IMR-90 (cell line): ENCODE measurements at regions not wholly inside any gene's neighbourhood (a gene's known extent, or its start where the extent isn't known, plus 50 kb on each side); places are given as distances from the start of the nearest gene placed in this dataset.

Source experiments
- ATAC-seq: fragments of 200-7000 bp; cut with Tn5 transposase; 2 replicates; pipeline ENCODE4 v1.9.1; 2020; ENCODE audit warnings: low read depth, mild to moderate bottlenecking, moderate library complexity
- BruUV-seq: library from RNA; stranded (reverse); fragments of 400-500 nt; replicated peaks from 2 replicates; lab custom pipeline; 2021; lab: Mats Ljungman, UMichigan
- CTCF ChIA-PET: fragments of 300-600 bp; formaldehyde crosslinking; extraction: SDS; loops from one replicate; lab custom pipeline; 2021; ENCODE audit warnings: antibody characterized with exemption; lab: Yijun Ruan, JAX
- POLR2A ChIA-PET: fragments of 300-600 bp; sonication (Branson Sonifier 250); formaldehyde crosslinking; loops from one replicate; lab custom pipeline; 2022; ENCODE audit warnings: antibody characterized with exemption; ENCODE audit not compliant: unreplicated experiment; lab: Charles Lee
- DNase-seq: peaks from one replicate; pipeline ENCODE4 v3.0.0; 2013
- H2AFZ ChIP-seq: replicated peaks from 2 replicates; pipeline ENCODE3; 2013; ENCODE audit warnings: low read length, mild to moderate bottlenecking; ENCODE audit not compliant: poor library complexity
- H2AK5ac ChIP-seq: 2 replicates; pipeline ENCODE4 v1.6.1; 2013; ENCODE audit warnings: low read depth, low read length, inconsistent platforms
- H2AK9ac ChIP-seq: replicated peaks from 2 replicates; pipeline ENCODE3; 2013; ENCODE audit warnings: mild to moderate bottlenecking, low read depth, low read length, moderate library complexity; ENCODE audit not compliant: poor library complexity
- H2BK120ac ChIP-seq: 2 replicates; pipeline ENCODE4 v1.6.1; 2013; ENCODE audit warnings: low read depth, low read length, inconsistent platforms
- H2BK15ac ChIP-seq: 3 replicates; pipeline ENCODE4 v1.6.1; 2013; ENCODE audit warnings: low read depth, low read length, inconsistent platforms
- H2BK20ac ChIP-seq: 2 replicates; pipeline ENCODE4 v1.6.1; 2013; ENCODE audit warnings: low read depth, mild to moderate bottlenecking, inconsistent platforms, low read length, moderate library complexity
- H2BK5ac ChIP-seq: 2 replicates; pipeline ENCODE4 v1.6.1; 2013; ENCODE audit warnings: mild to moderate bottlenecking, low read depth, low read length, inconsistent platforms; ENCODE audit not compliant: poor library complexity, severe bottlenecking
- H3K14ac ChIP-seq: replicated peaks from 2 replicates; pipeline ENCODE4 v1.6.1; 2013; ENCODE audit warnings: low read depth, low read length, inconsistent platforms
- H3K18ac ChIP-seq: 2 replicates; pipeline ENCODE4 v1.6.1; 2013; ENCODE audit warnings: low read depth, low read length, control low read depth
- H3K23ac ChIP-seq: 2 replicates; pipeline ENCODE4 v1.6.1; 2013; ENCODE audit warnings: low read depth, low read length, inconsistent platforms
- H3K27ac ChIP-seq: 2 replicates; pipeline ENCODE4 v1.5.1; 2013; ENCODE audit warnings: mild to moderate bottlenecking, control low read depth, low read length; ENCODE audit not compliant: insufficient read depth
- H3K27me3 ChIP-seq: 2 replicates; pipeline ENCODE4 v1.6.1; 2013; ENCODE audit warnings: low read length; ENCODE audit not compliant: control insufficient read depth, insufficient read depth
- H3K36me3 ChIP-seq: 2 replicates; pipeline ENCODE4 v1.6.1; 2013; ENCODE audit warnings: low read length, mixed read lengths; ENCODE audit not compliant: control insufficient read depth, insufficient read depth
- H3K4ac ChIP-seq: 2 replicates; pipeline ENCODE4 v1.6.1; 2013; ENCODE audit warnings: low read depth, low read length, inconsistent platforms
- H3K4me1 ChIP-seq: 2 replicates; pipeline ENCODE4 v1.6.1; 2013; ENCODE audit warnings: low read length, mixed read lengths; ENCODE audit not compliant: control insufficient read depth, insufficient read depth
- H3K4me2 ChIP-seq: 2 replicates; pipeline ENCODE4 v1.6.1; 2013; ENCODE audit warnings: low read depth, mild to moderate bottlenecking, control low read depth, low read length, moderate library complexity
- H3K4me3 ChIP-seq: 2 replicates; pipeline ENCODE4 v1.5.1; 2013; ENCODE audit warnings: low read depth, mild to moderate bottlenecking, control low read depth, low read length, moderate library complexity; ENCODE audit not compliant: insufficient read depth
- H3K56ac ChIP-seq: 2 replicates; pipeline ENCODE4 v1.6.1; 2013; ENCODE audit warnings: low read length, inconsistent platforms; ENCODE audit not compliant: insufficient read depth; ENCODE audit errors: extremely low read depth
- H3K79me1 ChIP-seq, 2 experiments: 2 replicates each; pipeline ENCODE4 v1.6.1; 2013; ENCODE audit warnings: low read length in 2 of 2, inconsistent platforms in 1 of 2, low read depth in 1 of 2
- H3K9ac ChIP-seq: 2 replicates; pipeline ENCODE4 v1.6.1; 2013; ENCODE audit warnings: low read depth, low read length, control low read depth
- H3K9me1 ChIP-seq: 2 replicates; pipeline ENCODE4 v1.6.1; 2013; ENCODE audit warnings: low read length, inconsistent platforms; ENCODE audit not compliant: insufficient read depth
- H3K9me3 ChIP-seq: 2 replicates; pipeline ENCODE4 v1.6.1; 2013; ENCODE audit warnings: low read length; ENCODE audit not compliant: control insufficient read depth, insufficient read depth
- H4K20me1 ChIP-seq: 2 replicates; pipeline ENCODE4 v1.6.1; 2013; ENCODE audit warnings: low read length, inconsistent platforms; ENCODE audit not compliant: insufficient read depth
- H4K5ac ChIP-seq: 2 replicates; pipeline ENCODE4 v1.6.1; 2013; ENCODE audit warnings: mild to moderate bottlenecking, low read depth, low read length, control low read depth
- H4K8ac ChIP-seq, 2 experiments: 2 replicates each; pipeline ENCODE4 v1.6.1; 2013; ENCODE audit warnings: low read depth in 2 of 2, low read length in 2 of 2, control low read depth in 1 of 2, inconsistent platforms in 1 of 2
- H4K91ac ChIP-seq: 2 replicates; pipeline ENCODE4 v1.6.1; 2013; ENCODE audit warnings: low read depth, low read length, inconsistent platforms; ENCODE audit not compliant: insufficient read depth
- BHLHE40 ChIP-seq: fragments of 150-350 bp; IDR thresholded peaks from 2 replicates; pipeline ENCODE4 v1.6.1; 2016; ENCODE audit warnings: mild to moderate bottlenecking, low read depth, low read length
- CEBPB ChIP-seq: IDR thresholded peaks from 2 replicates; pipeline ENCODE4 v1.6.1; 2012; ENCODE audit warnings: low read depth, low read length, improper control_type of control experiment
- CHD1 ChIP-seq: IDR thresholded peaks from 2 replicates; pipeline ENCODE4 v1.6.1; 2012; ENCODE audit warnings: low read depth, low read length, improper control_type of control experiment
- FOS ChIP-seq: fragments of 150-350 bp; IDR thresholded peaks from 2 replicates; pipeline ENCODE4 v1.6.1; 2016; ENCODE audit warnings: low read depth, low read length
- MAFK ChIP-seq: IDR thresholded peaks from 2 replicates; pipeline ENCODE4 v1.6.1; 2012; ENCODE audit warnings: low read depth, low read length, improper control_type of control experiment
- MAZ ChIP-seq: IDR thresholded peaks from 2 replicates; pipeline ENCODE4 v1.6.1; 2012; ENCODE audit warnings: low read depth, mild to moderate bottlenecking, low read length, improper control_type of control experiment, moderate library complexity, borderline replicate concordance
- MXI1 ChIP-seq: IDR thresholded peaks from 2 replicates; pipeline ENCODE4 v1.6.1; 2012; ENCODE audit warnings: low read depth, mild to moderate bottlenecking, low read length, moderate library complexity, borderline replicate concordance
- NFE2L2 ChIP-seq: fragments of 150-350 bp; IDR thresholded peaks from 2 replicates; pipeline ENCODE4 v1.6.1; 2016; ENCODE audit warnings: low read depth, mild to moderate bottlenecking, low read length
- POLR2A ChIP-seq: IDR thresholded peaks from 2 replicates; pipeline ENCODE4 v1.6.1; 2012; ENCODE audit warnings: mild to moderate bottlenecking, low read depth, low read length
- RAD21 ChIP-seq: IDR thresholded peaks from 2 replicates; pipeline ENCODE4 v1.6.1; 2012; ENCODE audit warnings: low read length, improper control_type of control experiment
- RCOR1 ChIP-seq: IDR thresholded peaks from 2 replicates; pipeline ENCODE4 v1.6.1; 2012; ENCODE audit warnings: mild to moderate bottlenecking, low read length, improper control_type of control experiment; ENCODE audit not compliant: insufficient replicate concordance
- RFX5 ChIP-seq: IDR thresholded peaks from 2 replicates; pipeline ENCODE4 v1.8.0; 2012; ENCODE audit warnings: low read depth, mild to moderate bottlenecking, low read length, moderate library complexity
- SMC3 ChIP-seq: fragments of 150-350 bp; IDR thresholded peaks from 2 replicates; pipeline ENCODE4 v1.6.1; 2016; ENCODE audit warnings: low read depth, mild to moderate bottlenecking, antibody characterized with exemption, low read length, moderate library complexity
- WGBS, 2 experiments: methylation state at CpG; one replicate each; pipeline versions ENCODE4 v1.1.5 to v1.1.7; 2013; ENCODE audit warnings: missing lambda C conversion rate in 2 of 2; ENCODE audit not compliant: insufficient read length in 1 of 2; ENCODE audit errors: extremely low coverage in 2 of 2; 5-methylcytosine and 5-hydroxymethylcytosine counted together
- dilution Hi-C: fragments of 300-500 bp; cut with HindIII; formaldehyde crosslinking; loops from one replicate; pipeline ENCODE4 v1.14.3; 2018; ENCODE audit warnings: low sequenced_read_pairs; ENCODE audit not compliant: unreplicated experiment
- in situ Hi-C: fragments of 300-500 bp; cut with MboI; formaldehyde crosslinking; loops from 3 replicates; pipeline ENCODE4 v1.14.3; 2019; ENCODE audit warnings: low sequenced_read_pairs, inconsistent platforms, mixed read lengths
- intact Hi-C: fragments of 100-400 bp; cut with micrococcal nuclease; formaldehyde crosslinking; loops from 2 replicates; pipeline ENCODE4 v1.10.0; 2022
- TF ChIP-seq, protein P1 (sequence below): conservative IDR thresholded peaks from 2 replicates; pipeline ENCODE4 v1.5.1; 2012; ENCODE audit warnings: mild to moderate bottlenecking, low read depth, low read length, improper control_type of control experiment
- TF ChIP-seq, protein P2 (sequence below): fragments of 150-350 bp; IDR thresholded peaks from 2 replicates; pipeline ENCODE4 v1.6.1; 2017; ENCODE audit warnings: mild to moderate bottlenecking, antibody characterized with exemption, low read length, low read depth
- TF ChIP-seq, protein P3 (sequence below): fragments of 150-350 bp; IDR thresholded peaks from 2 replicates; pipeline ENCODE4 v1.6.1; 2016; ENCODE audit warnings: low read depth, mild to moderate bottlenecking, low read length, moderate library complexity, borderline replicate concordance

- in situ Hi-C loops = no loop called here
Observed at GRCh38 chr1:233459968-233460367, 132.4 kb downstream of the MAP3K21 start.

More at GRCh38 chr1:233459968-233460367, 132.4 kb downstream of the MAP3K21 start:
- no peak overlapping the region for H2BK15ac ChIP-seq
- H4K5ac ChIP-seq = no peak overlapping the region
- H4K8ac ChIP-seq = no peak overlapping the region
- no peaks in the 10 kb centered on the region for H3K27me3 ChIP-seq
- ChIA-PET CTCF (no interaction called here), POLR2A (no interaction called here)
- ATAC-seq (no peak), DNase-seq (no peak)
- H3K4me1 ChIP-seq = no peaks in the 10 kb centered on the region
- no peak overlapping the region for H3K4ac ChIP-seq
- H2AK5ac ChIP-seq = no peak overlapping the region
- H3K14ac ChIP-seq = no peak overlapping the region
- no peak overlapping the region for H2AK9ac ChIP-seq
- no peak overlapping the region for H3K18ac ChIP-seq
- H4K20me1 ChIP-seq = no peaks in the 10 kb centered on the region
- TF ChIP-seq MAZ (no peak), SMC3 (no peak), RAD21 (no peak), FOS (no peak), CEBPB (no peak), POLR2A (no peak), BHLHE40 (no peak), RFX5 (no peak), NFE2L2 (no peak), MAFK (no peak), RCOR1 (no peak), CHD1 (no peak), MXI1 (no peak)
- TF ChIP-seq, protein P1, sequence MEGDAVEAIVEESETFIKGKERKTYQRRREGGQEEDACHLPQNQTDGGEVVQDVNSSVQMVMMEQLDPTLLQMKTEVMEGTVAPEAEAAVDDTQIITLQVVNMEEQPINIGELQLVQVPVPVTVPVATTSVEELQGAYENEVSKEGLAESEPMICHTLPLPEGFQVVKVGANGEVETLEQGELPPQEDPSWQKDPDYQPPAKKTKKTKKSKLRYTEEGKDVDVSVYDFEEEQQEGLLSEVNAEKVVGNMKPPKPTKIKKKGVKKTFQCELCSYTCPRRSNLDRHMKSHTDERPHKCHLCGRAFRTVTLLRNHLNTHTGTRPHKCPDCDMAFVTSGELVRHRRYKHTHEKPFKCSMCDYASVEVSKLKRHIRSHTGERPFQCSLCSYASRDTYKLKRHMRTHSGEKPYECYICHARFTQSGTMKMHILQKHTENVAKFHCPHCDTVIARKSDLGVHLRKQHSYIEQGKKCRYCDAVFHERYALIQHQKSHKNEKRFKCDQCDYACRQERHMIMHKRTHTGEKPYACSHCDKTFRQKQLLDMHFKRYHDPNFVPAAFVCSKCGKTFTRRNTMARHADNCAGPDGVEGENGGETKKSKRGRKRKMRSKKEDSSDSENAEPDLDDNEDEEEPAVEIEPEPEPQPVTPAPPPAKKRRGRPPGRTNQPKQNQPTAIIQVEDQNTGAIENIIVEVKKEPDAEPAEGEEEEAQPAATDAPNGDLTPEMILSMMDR = no peak
- TF ChIP-seq, protein P2, sequence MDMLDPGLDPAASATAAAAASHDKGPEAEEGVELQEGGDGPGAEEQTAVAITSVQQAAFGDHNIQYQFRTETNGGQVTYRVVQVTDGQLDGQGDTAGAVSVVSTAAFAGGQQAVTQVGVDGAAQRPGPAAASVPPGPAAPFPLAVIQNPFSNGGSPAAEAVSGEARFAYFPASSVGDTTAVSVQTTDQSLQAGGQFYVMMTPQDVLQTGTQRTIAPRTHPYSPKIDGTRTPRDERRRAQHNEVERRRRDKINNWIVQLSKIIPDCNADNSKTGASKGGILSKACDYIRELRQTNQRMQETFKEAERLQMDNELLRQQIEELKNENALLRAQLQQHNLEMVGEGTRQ = no peak
- TF ChIP-seq, protein P3, sequence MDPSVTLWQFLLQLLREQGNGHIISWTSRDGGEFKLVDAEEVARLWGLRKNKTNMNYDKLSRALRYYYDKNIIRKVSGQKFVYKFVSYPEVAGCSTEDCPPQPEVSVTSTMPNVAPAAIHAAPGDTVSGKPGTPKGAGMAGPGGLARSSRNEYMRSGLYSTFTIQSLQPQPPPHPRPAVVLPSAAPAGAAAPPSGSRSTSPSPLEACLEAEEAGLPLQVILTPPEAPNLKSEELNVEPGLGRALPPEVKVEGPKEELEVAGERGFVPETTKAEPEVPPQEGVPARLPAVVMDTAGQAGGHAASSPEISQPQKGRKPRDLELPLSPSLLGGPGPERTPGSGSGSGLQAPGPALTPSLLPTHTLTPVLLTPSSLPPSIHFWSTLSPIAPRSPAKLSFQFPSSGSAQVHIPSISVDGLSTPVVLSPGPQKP = no peak
- no peak overlapping the region for H2BK120ac ChIP-seq
- H3K4me2 ChIP-seq = no peak overlapping the region
- H3K56ac ChIP-seq = no peak overlapping the region
- H3K9me3 ChIP-seq = peaks cover 15% of the 10 kb centered on the region
- WGBS, 2 experiments = no CpG with 5 or more reads among the region's 5 CpGs
- no peaks in the 10 kb centered on the region for H3K36me3 ChIP-seq
- no peaks in the 10 kb centered on the region for H3K79me1 ChIP-seq
- no TSS peak for BruUV-seq
- no peaks in the 10 kb centered on the region for H3K9me1 ChIP-seq
- no peak overlapping the region for H2AFZ ChIP-seq
- no peak overlapping the region for H3K4me3 ChIP-seq
- H2BK5ac ChIP-seq = no peak overlapping the region
- H4K91ac ChIP-seq = no peak overlapping the region
- no peak overlapping the region for H3K9ac ChIP-seq
- H2BK20ac ChIP-seq = no peak overlapping the region
- dilution Hi-C loops = no loop called here
- intact Hi-C loops = no loop called here
- H3K23ac ChIP-seq = no peak overlapping the region
- H3K27ac ChIP-seq = no peak overlapping the region
